ENCODE measurements at regions not wholly inside any gene's neighbourhood (a gene's known extent, or its start where the extent isn't known, plus 50 kb on each side); places are given as distances from the start of the nearest gene placed in this dataset.

DNA sequence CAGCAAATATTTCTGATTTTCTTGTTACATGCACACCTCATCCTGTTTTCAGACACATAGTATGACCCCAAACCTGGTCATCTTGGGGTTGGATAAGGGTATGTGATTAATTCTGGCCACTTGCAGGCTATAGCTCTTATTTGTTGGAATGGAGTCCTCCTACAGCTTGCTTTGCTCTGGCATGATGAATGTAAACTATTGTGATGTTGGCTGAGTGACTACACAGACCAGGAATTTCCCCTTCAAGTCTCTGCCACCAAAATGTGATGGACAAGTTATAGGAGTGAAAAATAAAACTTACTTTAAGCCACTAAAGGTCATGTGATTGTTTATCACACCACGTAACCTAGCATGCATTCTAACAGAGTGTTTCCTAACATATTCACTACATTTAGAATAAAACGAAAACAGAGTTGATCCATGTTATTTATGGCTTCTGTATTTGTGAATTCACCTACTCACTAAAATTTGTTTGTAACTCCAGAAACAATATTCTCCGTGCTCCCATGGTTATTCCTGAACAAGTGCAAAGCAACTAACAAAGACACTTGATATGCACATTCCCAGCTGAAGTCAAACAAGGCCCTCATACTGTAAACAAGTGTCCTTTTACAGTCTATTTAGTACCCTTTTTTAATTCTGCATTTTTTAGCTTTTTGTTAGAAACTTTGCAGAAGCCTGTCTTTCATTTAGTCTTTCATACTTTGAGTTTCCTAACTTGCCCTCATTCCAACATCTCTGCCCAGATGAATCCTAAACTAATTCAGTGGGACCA lies 599.2 kb upstream of the PCDH15 start:
- no peaks in the 10 kb centered on the region for H3K36me3 ChIP-seq (ENCODE audit: low read depth)
- POLR2A ChIA-PET (ENCODE audit: unreplicated experiment), result no interaction called here

DNA sequence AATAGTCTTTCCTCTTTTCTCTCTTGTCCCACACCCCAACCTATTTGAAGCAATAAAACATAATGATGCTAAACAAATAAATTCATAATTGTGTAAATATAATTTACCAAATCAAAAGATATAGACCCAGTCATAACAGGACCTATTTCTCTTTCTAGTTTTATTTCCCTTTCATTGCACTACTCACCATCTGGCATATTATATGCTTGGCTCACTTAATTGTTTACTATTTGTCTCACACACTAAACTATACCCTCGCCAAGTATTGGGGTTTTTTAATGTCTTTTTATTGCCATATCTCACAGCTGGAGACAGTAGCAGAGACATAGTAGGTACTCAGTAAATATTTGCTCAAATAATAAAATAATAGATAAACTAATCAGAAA lies 597.5 kb upstream of the PCDH15 start:
- no TSS peak for BruUV-seq (replicated peaks)
- TF ChIP-seq EZH2 (IDR thresholded peaks at IDR 0.05; ENCODE audit: low read depth), result no peak
- TF ChIP-seq, protein P1, sequence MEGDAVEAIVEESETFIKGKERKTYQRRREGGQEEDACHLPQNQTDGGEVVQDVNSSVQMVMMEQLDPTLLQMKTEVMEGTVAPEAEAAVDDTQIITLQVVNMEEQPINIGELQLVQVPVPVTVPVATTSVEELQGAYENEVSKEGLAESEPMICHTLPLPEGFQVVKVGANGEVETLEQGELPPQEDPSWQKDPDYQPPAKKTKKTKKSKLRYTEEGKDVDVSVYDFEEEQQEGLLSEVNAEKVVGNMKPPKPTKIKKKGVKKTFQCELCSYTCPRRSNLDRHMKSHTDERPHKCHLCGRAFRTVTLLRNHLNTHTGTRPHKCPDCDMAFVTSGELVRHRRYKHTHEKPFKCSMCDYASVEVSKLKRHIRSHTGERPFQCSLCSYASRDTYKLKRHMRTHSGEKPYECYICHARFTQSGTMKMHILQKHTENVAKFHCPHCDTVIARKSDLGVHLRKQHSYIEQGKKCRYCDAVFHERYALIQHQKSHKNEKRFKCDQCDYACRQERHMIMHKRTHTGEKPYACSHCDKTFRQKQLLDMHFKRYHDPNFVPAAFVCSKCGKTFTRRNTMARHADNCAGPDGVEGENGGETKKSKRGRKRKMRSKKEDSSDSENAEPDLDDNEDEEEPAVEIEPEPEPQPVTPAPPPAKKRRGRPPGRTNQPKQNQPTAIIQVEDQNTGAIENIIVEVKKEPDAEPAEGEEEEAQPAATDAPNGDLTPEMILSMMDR (conservative IDR thresholded peaks at IDR 0.05), result no peak
- POLR2A ChIA-PET (ENCODE audit: unreplicated experiment), result no interaction called here
- CTCF ChIA-PET, result no interaction called here
- Histone ChIP-seq H3K79me2 (ENCODE audit: low read depth) (no peaks in the 10 kb centered on the region), H3K4me1 (replicated peaks; ENCODE audit: insufficient read depth) (no peaks in the 10 kb centered on the region), H3K4me2 (no peak overlapping the region), H3K27me3 (ENCODE audit: insufficient read depth, low read depth) (no peaks in the 10 kb centered on the region), H3K4me3 (no peak overlapping the region), H3K36me3 (ENCODE audit: low read depth) (no peaks in the 10 kb centered on the region), H3K27ac (no peak overlapping the region), H4K20me1 (ENCODE audit: insufficient read depth) (no peaks in the 10 kb centered on the region), H3F3A (ENCODE audit: insufficient read depth, low read depth) (no peaks in the 10 kb centered on the region), H2AFZ (no peak overlapping the region), H3K9me3 (ENCODE audit: insufficient read depth, low read depth) (no peaks in the 10 kb centered on the region), H3K9me2 (ENCODE audit: insufficient read depth) (no peaks in the 10 kb centered on the region)
- DNase-seq, result no peak
- intact Hi-C loops (cut with micrococcal nuclease; ENCODE audit: unreplicated experiment), result no loop called here

More for the DNA sequence above, 599.2 kb upstream of the PCDH15 start:
- DNase-seq, result no peak
- no peaks in the 10 kb centered on the region for H3K79me2 ChIP-seq (ENCODE audit: low read depth)
- H3K4me3 ChIP-seq, result no peak overlapping the region
- H3K27me3 ChIP-seq (ENCODE audit: insufficient read depth, low read depth), result no peaks in the 10 kb centered on the region
- TF ChIP-seq, protein P1 (conservative IDR thresholded peaks at IDR 0.05), result no peak
- TF ChIP-seq EZH2 (IDR thresholded peaks at IDR 0.05; ENCODE audit: low read depth), result no peak
- CTCF ChIA-PET, result no interaction called here
- no peak overlapping the region for H3K27ac ChIP-seq
- intact Hi-C loops (cut with micrococcal nuclease; ENCODE audit: unreplicated experiment), result no loop called here
- H3F3A ChIP-seq (ENCODE audit: insufficient read depth, low read depth), result no peaks in the 10 kb centered on the region
- H3K4me1 ChIP-seq (replicated peaks; ENCODE audit: insufficient read depth), result no peaks in the 10 kb centered on the region
- no peaks in the 10 kb centered on the region for H4K20me1 ChIP-seq (ENCODE audit: insufficient read depth)
- no peaks in the 10 kb centered on the region for H3K9me3 ChIP-seq (ENCODE audit: insufficient read depth, low read depth)
- H2AFZ ChIP-seq, result no peak overlapping the region
- H3K4me2 ChIP-seq, result no peak overlapping the region
- BruUV-seq (replicated peaks), result no TSS peak
- no peaks in the 10 kb centered on the region for H3K9me2 ChIP-seq (ENCODE audit: insufficient read depth)

DNA sequence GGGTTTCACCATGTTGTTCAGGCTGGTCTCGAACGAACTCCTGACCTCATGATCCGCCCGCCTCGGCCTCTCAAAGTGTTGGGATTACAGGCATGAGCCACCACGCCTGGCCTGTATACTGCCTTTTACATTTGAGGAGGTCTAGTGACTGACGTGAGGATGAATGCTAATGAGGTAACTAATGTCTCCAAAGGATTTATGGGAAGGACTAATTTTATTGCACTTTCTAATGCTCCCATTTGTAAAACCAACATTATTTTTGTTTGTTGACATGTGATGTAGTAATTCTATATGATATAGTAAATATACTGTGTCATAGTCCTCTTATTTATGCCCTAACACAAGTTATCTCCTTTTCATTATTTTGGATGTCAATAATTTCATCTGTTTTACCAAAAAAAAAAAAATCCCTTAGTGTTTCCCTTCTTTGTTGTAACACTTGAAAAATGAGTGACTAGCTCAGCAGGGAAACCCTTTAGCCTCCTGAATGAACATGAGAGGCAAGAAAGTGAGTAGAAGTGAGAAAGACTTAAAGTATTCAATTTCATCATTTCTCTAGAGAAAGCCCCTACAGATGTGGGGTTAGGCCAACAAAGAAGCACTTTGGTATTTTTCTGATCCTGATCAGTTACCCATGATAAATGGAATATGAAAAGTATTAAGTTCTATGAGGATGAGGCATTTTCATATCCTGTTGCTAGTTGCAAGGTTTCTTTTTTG lies 596.9 kb upstream of the PCDH15 start:
- H3K36me3 ChIP-seq (ENCODE audit: low read depth), result no peaks in the 10 kb centered on the region
- H4K20me1 ChIP-seq (ENCODE audit: insufficient read depth), result no peaks in the 10 kb centered on the region
- DNase-seq, result no peak
- intact Hi-C loops (cut with micrococcal nuclease; ENCODE audit: unreplicated experiment), result no loop called here
- TF ChIP-seq, protein P1 (conservative IDR thresholded peaks at IDR 0.05), result no peak
- no peak for TF ChIP-seq EZH2 (IDR thresholded peaks at IDR 0.05; ENCODE audit: low read depth)
- no peaks in the 10 kb centered on the region for H3F3A ChIP-seq (ENCODE audit: insufficient read depth, low read depth)
- H3K9me3 ChIP-seq (ENCODE audit: insufficient read depth, low read depth), result no peaks in the 10 kb centered on the region
- POLR2A ChIA-PET (ENCODE audit: unreplicated experiment), result no interaction called here
- no peaks in the 10 kb centered on the region for H3K79me2 ChIP-seq (ENCODE audit: low read depth)
- no peak overlapping the region for H2AFZ ChIP-seq
- H3K27me3 ChIP-seq (ENCODE audit: insufficient read depth, low read depth), result no peaks in the 10 kb centered on the region
- no TSS peak for BruUV-seq (replicated peaks)
- CTCF ChIA-PET, result no interaction called here
- H3K4me3 ChIP-seq, result no peak overlapping the region
- no peak overlapping the region for H3K27ac ChIP-seq
- H3K9me2 ChIP-seq (ENCODE audit: insufficient read depth), result no peaks in the 10 kb centered on the region; the same call in 1 of the 2 replicates
- H3K4me2 ChIP-seq, result no peak overlapping the region
- H3K4me1 ChIP-seq (replicated peaks; ENCODE audit: insufficient read depth), result no peaks in the 10 kb centered on the region
